Activated naive CD4-positive, alpha-beta T cell treated with anti-CD3 and anti-CD28 coated beads, Interleukin-2, amount 10 ng/mL, durations not matched to agents 7 days and 5 days (primary cell): ENCODE measurements at regions not wholly inside any gene's neighbourhood (a gene's known extent, or its start where the extent isn't known, plus 50 kb on each side); places are given as distances from the start of the nearest gene placed in this dataset.
"Not testable (repeated sequence)": the region's sequence is repeated elsewhere in the genome, so short reads cannot be mapped to it uniquely, and the experiment has no call there.

Experiments
- CTCF ChIA-PET: fragments of 350-600 bp; sonication (Branson Sonifier 250); formaldehyde crosslinking; loops from one replicate; lab custom pipeline; 2021; ENCODE audit warnings: antibody characterized with exemption; lab: Charles Lee
- DNase-seq: peaks from one replicate; pipeline ENCODE4 v3.0.0-alpha.2; 2020
- H3K27ac Mint-ChIP-seq: one replicate; pipeline ENCODE4 v1.8.0; 2021; ENCODE audit warnings: mild to moderate bottlenecking, moderate library complexity, mixed read lengths
- H3K27me3 Mint-ChIP-seq: one replicate; pipeline ENCODE4 v1.8.0; 2021; ENCODE audit warnings: mild to moderate bottlenecking, mixed read lengths
- H3K36me3 Mint-ChIP-seq: one replicate; pipeline ENCODE4 v1.8.0; 2021; ENCODE audit warnings: mixed read lengths
- H3K4me1 Mint-ChIP-seq: one replicate; pipeline ENCODE4 v1.8.0; 2021; ENCODE audit warnings: mixed read lengths
- H3K4me3 Mint-ChIP-seq: one replicate; pipeline ENCODE4 v1.8.0; 2021; ENCODE audit warnings: mild to moderate bottlenecking, moderate library complexity, mixed read lengths
- H3K9me3 Mint-ChIP-seq: one replicate; pipeline ENCODE4 v1.8.0; 2021; ENCODE audit warnings: mixed read lengths

- no peaks in the 10 kb centered on the region for H3K27me3 Mint-ChIP-seq
- no peak overlapping the region for H3K27ac Mint-ChIP-seq
- H3K36me3 Mint-ChIP-seq: no peaks in the 10 kb centered on the region
- no peaks in the 10 kb centered on the region for H3K4me1 Mint-ChIP-seq
- CTCF ChIA-PET: no interaction called here
- H3K9me3 Mint-ChIP-seq: peaks cover 3% of the 10 kb centered on the region
- DNase-seq: no peak
- H3K4me3 Mint-ChIP-seq: no peak overlapping the region
Measured at GRCh38 chr4:13992975-13993520, 365.5 kb upstream of the BOD1L1 start.

GRCh38 chr4:13994016-13994415 lies 366.5 kb upstream of the BOD1L1 start:
- H3K4me3 Mint-ChIP-seq: no peak overlapping the region
- H3K27me3 Mint-ChIP-seq: no peaks in the 10 kb centered on the region
- H3K9me3 Mint-ChIP-seq: peaks cover 2% of the 10 kb centered on the region
- no peak overlapping the region for H3K27ac Mint-ChIP-seq
- no peaks in the 10 kb centered on the region for H3K4me1 Mint-ChIP-seq
- CTCF ChIA-PET: no interaction called here
- DNase-seq: no peak
- H3K36me3 Mint-ChIP-seq: no peaks in the 10 kb centered on the region

GRCh38 chr4:13998850-13999445 lies 371.4 kb upstream of the BOD1L1 start:
- Mint-ChIP-seq H3K36me3 (no peaks in the 10 kb centered on the region), H3K27me3 (no peaks in the 10 kb centered on the region), H3K27ac (no peak overlapping the region), H3K4me1 (no peaks in the 10 kb centered on the region), H3K9me3 (peaks cover 12% of the 10 kb centered on the region), H3K4me3 (no peak overlapping the region)
- DNase-seq: no peak
- CTCF ChIA-PET: no interaction called here

GRCh38 chr4:14000091-14000814 lies 372.7 kb upstream of the BOD1L1 start:
- H3K36me3 Mint-ChIP-seq: no peaks in the 10 kb centered on the region
- peaks cover 11% of the 10 kb centered on the region for H3K9me3 Mint-ChIP-seq
- H3K27me3 Mint-ChIP-seq: no peaks in the 10 kb centered on the region
- DNase-seq: no peak
- H3K4me1 Mint-ChIP-seq: no peaks in the 10 kb centered on the region
- H3K27ac Mint-ChIP-seq: no peak overlapping the region
- CTCF ChIA-PET: no interaction called here
- H3K4me3 Mint-ChIP-seq: no peak overlapping the region

- CTCF ChIA-PET, H3K27me3 Mint-ChIP-seq, H3K4me1 Mint-ChIP-seq, H3K4me3 Mint-ChIP-seq, DNase-seq, H3K36me3 Mint-ChIP-seq, H3K27ac Mint-ChIP-seq: not testable (repeated sequence)
- peaks cover 11% of the 10 kb centered on the region for H3K9me3 Mint-ChIP-seq
Measured at GRCh38 chr4:14002331-14002730, 374.8 kb upstream of the BOD1L1 start.

- DNase-seq: no peak
- H3K9me3 Mint-ChIP-seq: no peaks in the 10 kb centered on the region
- CTCF ChIA-PET: no interaction called here
- H3K27ac Mint-ChIP-seq: no peak overlapping the region
- H3K36me3 Mint-ChIP-seq: no peaks in the 10 kb centered on the region
- no peaks in the 10 kb centered on the region for H3K4me1 Mint-ChIP-seq
- no peaks in the 10 kb centered on the region for H3K27me3 Mint-ChIP-seq
- no peak overlapping the region for H3K4me3 Mint-ChIP-seq
Measured at GRCh38 chr4:14008494-14008893, 381.0 kb upstream of the BOD1L1 start.

GRCh38 chr4:14018191-14018853 lies 390.8 kb upstream of the BOD1L1 start:
- no peak for DNase-seq
- CTCF ChIA-PET: no interaction called here
- H3K4me3 Mint-ChIP-seq: no peak overlapping the region
- no peaks in the 10 kb centered on the region for H3K4me1 Mint-ChIP-seq
- no peaks in the 10 kb centered on the region for H3K36me3 Mint-ChIP-seq
- H3K27ac Mint-ChIP-seq: no peak overlapping the region
- H3K9me3 Mint-ChIP-seq: peaks cover 4% of the 10 kb centered on the region
- H3K27me3 Mint-ChIP-seq: no peaks in the 10 kb centered on the region

- Mint-ChIP-seq H3K27ac (no peak overlapping the region), H3K4me3 (no peak overlapping the region), H3K36me3 (no peaks in the 10 kb centered on the region), H3K4me1 (no peaks in the 10 kb centered on the region), H3K27me3 (no peaks in the 10 kb centered on the region), H3K9me3 (no peaks in the 10 kb centered on the region)
- CTCF ChIA-PET: no interaction called here
- DNase-seq: no peak
Measured at GRCh38 chr4:14022456-14022855, 394.9 kb upstream of the BOD1L1 start.

- H3K27me3 Mint-ChIP-seq: no peaks in the 10 kb centered on the region
- H3K9me3 Mint-ChIP-seq: no peaks in the 10 kb centered on the region
- no peak overlapping the region for H3K4me3 Mint-ChIP-seq
- no peak for DNase-seq
- no peak overlapping the region for H3K27ac Mint-ChIP-seq
- no peaks in the 10 kb centered on the region for H3K4me1 Mint-ChIP-seq
- no peaks in the 10 kb centered on the region for H3K36me3 Mint-ChIP-seq
- CTCF ChIA-PET: no interaction called here
Measured at GRCh38 chr4:14023036-14023435, 395.5 kb upstream of the BOD1L1 start.

- CTCF ChIA-PET: no interaction called here
Measured at GRCh38 chr4:14023896-14024295, 396.4 kb upstream of the BOD1L1 start.

GRCh38 chr4:14025111-14025510 lies 397.6 kb upstream of the BOD1L1 start:
- no peaks in the 10 kb centered on the region for H3K27me3 Mint-ChIP-seq
- no peak for DNase-seq
- H3K9me3 Mint-ChIP-seq: no peaks in the 10 kb centered on the region

More at GRCh38 chr4:14023896-14024295, 396.4 kb upstream of the BOD1L1 start:
- H3K27me3 Mint-ChIP-seq: no peaks in the 10 kb centered on the region
- no peak overlapping the region for H3K4me3 Mint-ChIP-seq
- DNase-seq: no peak
- no peaks in the 10 kb centered on the region for H3K9me3 Mint-ChIP-seq
- H3K27ac Mint-ChIP-seq: no peak overlapping the region
- H3K36me3 Mint-ChIP-seq: no peaks in the 10 kb centered on the region
- no peaks in the 10 kb centered on the region for H3K4me1 Mint-ChIP-seq

GRCh38 chr4:14025891-14026290 lies 398.4 kb upstream of the BOD1L1 start:
- Mint-ChIP-seq H3K27me3 (no peaks in the 10 kb centered on the region), H3K9me3 (no peaks in the 10 kb centered on the region), H3K27ac (no peak overlapping the region), H3K36me3 (no peaks in the 10 kb centered on the region), H3K4me1 (no peaks in the 10 kb centered on the region), H3K4me3 (no peak overlapping the region)
- CTCF ChIA-PET: no interaction called here
- DNase-seq: no peak

More at GRCh38 chr4:14025111-14025510, 397.6 kb upstream of the BOD1L1 start:
- H3K4me3 Mint-ChIP-seq: no peak overlapping the region
- CTCF ChIA-PET: no interaction called here
- H3K27ac Mint-ChIP-seq: no peak overlapping the region
- no peaks in the 10 kb centered on the region for H3K36me3 Mint-ChIP-seq
- no peaks in the 10 kb centered on the region for H3K4me1 Mint-ChIP-seq

GRCh38 chr4:14028862-14029261 lies 401.3 kb upstream of the BOD1L1 start:
- no peaks in the 10 kb centered on the region for H3K4me1 Mint-ChIP-seq
- no peak overlapping the region for H3K27ac Mint-ChIP-seq
- no peaks in the 10 kb centered on the region for H3K9me3 Mint-ChIP-seq
- H3K36me3 Mint-ChIP-seq: no peaks in the 10 kb centered on the region
- DNase-seq: no peak
- H3K27me3 Mint-ChIP-seq: no peaks in the 10 kb centered on the region
- no peak overlapping the region for H3K4me3 Mint-ChIP-seq
- CTCF ChIA-PET: no interaction called here

- no peak overlapping the region for H3K4me3 Mint-ChIP-seq
- H3K36me3 Mint-ChIP-seq: no peaks in the 10 kb centered on the region
- no peaks in the 10 kb centered on the region for H3K9me3 Mint-ChIP-seq
- no peak overlapping the region for H3K27ac Mint-ChIP-seq
- H3K27me3 Mint-ChIP-seq: no peaks in the 10 kb centered on the region
- DNase-seq: no peak
- no peaks in the 10 kb centered on the region for H3K4me1 Mint-ChIP-seq
- CTCF ChIA-PET: no interaction called here
Measured at GRCh38 chr4:14035076-14035475, 407.6 kb upstream of the BOD1L1 start.
